ENCODE measurements at regions not wholly inside any gene's neighbourhood (a gene's known extent, or its start where the extent isn't known, plus 50 kb on each side); places are given as distances from the start of the nearest gene placed in this dataset.
"Not testable (repeated sequence)": the region's sequence is repeated elsewhere in the genome, so short reads cannot be mapped to it uniquely, and the experiment has no call there.

DNA sequence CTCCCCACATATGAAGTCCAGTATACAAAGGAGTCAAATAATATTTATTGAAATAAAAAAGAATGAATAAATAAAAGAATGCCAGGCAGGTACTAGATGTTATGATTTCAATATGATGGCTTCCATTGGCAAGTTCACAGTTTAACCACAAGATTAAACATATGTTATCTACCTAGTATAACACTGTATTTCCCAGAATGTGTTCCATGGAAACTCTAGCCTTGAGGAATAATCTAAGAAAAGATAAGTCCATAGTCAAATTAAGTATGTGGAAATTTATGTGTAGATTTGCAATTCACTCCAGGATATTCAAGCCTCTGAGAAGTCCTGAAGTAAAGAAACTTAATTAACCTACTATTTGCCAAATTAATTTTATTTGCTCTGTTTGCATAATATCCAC, 71.1 kb upstream of the FMNL2 start:
- Histone ChIP-seq H3K27me3 (no peaks in the 10 kb centered on the region), H3K9me3 (no peaks in the 10 kb centered on the region), H3K4me1 (no peaks in the 10 kb centered on the region), H3K27ac (no peak overlapping the region), H3K4me3 (no peak overlapping the region), H3K36me3 (no peaks in the 10 kb centered on the region)
- no peak for TF ChIP-seq CTCF (IDR thresholded peaks at IDR 0.05)
- TF ChIP-seq POLR2A (IDR thresholded peaks at IDR 0.05) = no peak
- no peak for DNase-seq
- intact Hi-C loops (cut with DNase I; ENCODE audit: low total_unique reads) = no loop called here

DNA sequence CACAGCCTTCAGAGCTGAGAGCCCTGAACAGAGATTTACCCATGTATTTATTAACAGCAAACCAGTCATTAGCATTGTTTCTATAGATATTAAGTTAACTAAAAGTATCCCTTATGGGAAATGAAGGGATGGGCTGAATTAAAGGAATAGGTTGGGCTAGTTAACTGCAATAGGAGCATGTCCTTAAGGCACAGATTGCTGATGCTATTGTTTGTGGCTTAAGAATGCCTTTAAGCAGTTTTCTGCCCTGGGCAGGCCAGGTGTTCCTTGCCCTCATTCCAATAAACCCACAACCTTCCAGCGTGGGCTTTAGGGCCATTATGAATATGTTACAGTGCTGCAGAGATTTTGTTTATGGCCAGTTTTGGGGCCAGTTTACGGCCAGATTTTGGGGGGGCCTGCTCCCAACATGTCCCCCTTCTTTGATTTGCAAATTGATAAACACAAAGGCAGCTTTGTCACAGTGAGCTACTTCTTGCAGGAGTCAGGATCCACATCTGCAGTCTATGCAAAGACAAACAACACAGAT, 61.2 kb upstream of the FMNL2 start:
- intact Hi-C loops (cut with DNase I; ENCODE audit: low total_unique reads); H3K4me3 ChIP-seq; H3K9me3 ChIP-seq; H3K36me3 ChIP-seq; DNase-seq; H3K27ac ChIP-seq; H3K4me1 ChIP-seq; H3K27me3 ChIP-seq: not testable (repeated sequence)

- H3K27me3 ChIP-seq; intact Hi-C loops (cut with DNase I; ENCODE audit: low total_unique reads); H3K36me3 ChIP-seq; H3K9me3 ChIP-seq; H3K4me3 ChIP-seq; H3K27ac ChIP-seq; DNase-seq; H3K4me1 ChIP-seq: not testable (repeated sequence)
Observed at GRCh38 chr2:152277896-152278295, 57.1 kb upstream of the FMNL2 start.

- no peak overlapping the region for H3K4me3 ChIP-seq
- no peaks in the 10 kb centered on the region for H3K27me3 ChIP-seq
Observed at GRCh38 chr2:152278526-152278925, 56.4 kb upstream of the FMNL2 start.

DNA sequence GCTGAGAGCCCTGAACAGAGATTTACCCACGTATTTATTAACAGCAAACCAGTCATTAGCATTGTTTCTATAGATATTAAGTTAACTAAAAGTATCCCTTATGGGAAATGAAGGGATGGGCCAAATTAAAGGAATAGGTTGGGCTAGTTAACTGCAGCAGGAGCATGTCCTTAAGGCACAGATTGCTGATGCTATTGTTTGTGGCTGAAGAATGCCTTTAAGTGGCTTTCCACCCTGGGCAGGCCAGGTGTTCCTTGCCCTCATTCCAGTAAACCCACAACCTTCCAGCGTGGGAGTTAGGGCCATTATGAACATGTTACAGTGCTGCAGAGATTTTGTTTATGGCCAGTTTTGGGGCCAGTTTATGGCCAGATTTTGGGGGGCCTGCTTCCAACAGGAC, 55.6 kb upstream of the FMNL2 start:
- intact Hi-C loops (cut with DNase I; ENCODE audit: low total_unique reads); DNase-seq; H3K4me1 ChIP-seq: not testable (repeated sequence)

More at GRCh38 chr2:152278526-152278925, 56.4 kb upstream of the FMNL2 start:
- Histone ChIP-seq H3K36me3 (no peaks in the 10 kb centered on the region), H3K27ac (no peak overlapping the region), H3K9me3 (no peaks in the 10 kb centered on the region), H3K4me1 (no peaks in the 10 kb centered on the region)
- no peak for TF ChIP-seq POLR2A (IDR thresholded peaks at IDR 0.05)
- TF ChIP-seq CTCF (IDR thresholded peaks at IDR 0.05) = no peak
- intact Hi-C loops (cut with DNase I; ENCODE audit: low total_unique reads) = no loop called here
- no peak for DNase-seq

GRCh38 chr2:152280780-152281179, 54.2 kb upstream of the FMNL2 start:
- Histone ChIP-seq H3K4me3 (no peak overlapping the region), H3K4me1 (no peaks in the 10 kb centered on the region), H3K9me3 (no peaks in the 10 kb centered on the region), H3K36me3 (no peaks in the 10 kb centered on the region), H3K27me3 (no peaks in the 10 kb centered on the region), H3K27ac (no peak overlapping the region)
- DNase-seq = no peak
- intact Hi-C loops (cut with DNase I; ENCODE audit: low total_unique reads) = no loop called here
- no peak for TF ChIP-seq POLR2A (IDR thresholded peaks at IDR 0.05)
- TF ChIP-seq CTCF (IDR thresholded peaks at IDR 0.05) = no peak

More for the DNA sequence above, 55.6 kb upstream of the FMNL2 start:
- H3K9me3 ChIP-seq, H3K36me3 ChIP-seq, H3K4me3 ChIP-seq, H3K27me3 ChIP-seq, H3K27ac ChIP-seq: not testable (repeated sequence)

DNA sequence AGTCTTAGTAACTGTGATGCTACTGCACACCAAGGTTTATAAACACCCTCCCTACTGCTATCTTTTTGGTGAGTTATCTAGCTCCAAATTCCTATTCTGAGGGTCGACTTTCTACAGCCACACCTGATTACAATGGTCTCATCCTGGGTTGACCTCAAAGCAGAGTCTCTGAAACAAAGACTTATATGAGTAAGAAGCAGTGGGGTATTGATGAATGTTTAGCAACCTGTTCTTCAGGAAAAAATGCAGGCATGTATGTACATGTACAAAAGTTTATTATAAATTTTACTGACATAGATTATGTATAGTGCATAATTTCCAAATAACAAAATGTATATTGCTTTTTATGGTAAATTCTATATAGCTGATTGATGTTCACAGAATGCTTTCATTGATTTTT, 51.6 kb upstream of the FMNL2 start:
- no peak overlapping the region for H3K27ac ChIP-seq
- no peak for DNase-seq
- intact Hi-C loops (cut with DNase I; ENCODE audit: low total_unique reads) = no loop called here
- H3K4me1 ChIP-seq = no peaks in the 10 kb centered on the region
- no peaks in the 10 kb centered on the region for H3K27me3 ChIP-seq
- TF ChIP-seq CTCF (IDR thresholded peaks at IDR 0.05) (no peak), POLR2A (IDR thresholded peaks at IDR 0.05) (no peak)
- H3K36me3 ChIP-seq = no peaks in the 10 kb centered on the region
- H3K4me3 ChIP-seq = no peak overlapping the region
- H3K9me3 ChIP-seq = no peaks in the 10 kb centered on the region

Measured in uterus (tissue), 3 donors.